H1 (cell line): ENCODE measurements at regions not wholly inside any gene's neighbourhood (a gene's known extent, or its start where the extent isn't known, plus 50 kb on each side); places are given as distances from the start of the nearest gene placed in this dataset.

Experiments used
- BACH1 ChIP-seq: IDR thresholded peaks from 2 replicates; pipeline ENCODE4 v1.6.1; 2012; ENCODE audit warnings: low read length, improper control_type of control experiment
- CTCF ChIP-seq, 3 experiments: IDR thresholded peaks; 1 replicate in 2 of 3; 2 replicates in 1 of 3; pipeline versions ENCODE4 v1.5.1 to v1.6.1; 2011; ENCODE audit warnings: low read length in 3 of 3, mild to moderate bottlenecking in 3 of 3, inconsistent platforms in 2 of 3, low read depth in 1 of 3, moderate library complexity in 1 of 3; ENCODE audit not compliant: insufficient read depth in 1 of 3; ENCODE audit errors: control extremely low read depth in 1 of 3
- SRF ChIP-seq: IDR thresholded peaks from 2 replicates; pipeline ENCODE4 v1.6.1; 2011; ENCODE audit warnings: mild to moderate bottlenecking, low read depth, low read length, moderate library complexity

GRCh38 chr6:168908166-168908565 lies 345.5 kb downstream of the THBS2 start:
- TF ChIP-seq CTCF (IDR thresholded peaks at IDR 0.05; ENCODE audit: control extremely low read depth in 1 of 3, insufficient read depth in 1 of 3, low read depth in 1 of 3, low read length in 3 of 3): no peak
- TF ChIP-seq BACH1: no peak
- no peak for TF ChIP-seq SRF
